Vagina (tissue), 2 donors: ENCODE measurements at regions not wholly inside any gene's neighbourhood (a gene's known extent, or its start where the extent isn't known, plus 50 kb on each side); places are given as distances from the start of the nearest gene placed in this dataset.

Experiments
- DNase-seq, 2 donors: peaks; one replicate each; pipeline ENCODE4 v3.0.0-alpha.2; 2017; ENCODE audit errors: extremely low spot score in 2 of 2
- H3K27ac ChIP-seq: fragments of 200-600 bp; sonication (generic); one replicate; pipeline ENCODE4 v1.5.1; 2019
- H3K27me3 ChIP-seq: fragments of 200-600 bp; sonication (generic); one replicate; pipeline ENCODE4 v1.5.1; 2019
- H3K36me3 ChIP-seq, 2 donors: fragments of 200-600 bp; sonication (generic); one replicate each; pipeline ENCODE4 v1.5.1; 2017 to 2019
- H3K4me1 ChIP-seq: fragments of 200-600 bp; sonication (generic); one replicate; pipeline ENCODE4 v1.5.1; 2019
- H3K4me3 ChIP-seq, 2 donors: fragments of 200-600 bp; sonication (generic); 1 replicate in 1 of 2; 2 replicates in 1 of 2; pipeline ENCODE4 v1.5.1; 2016 to 2019
- H3K9me3 ChIP-seq: fragments of 200-600 bp; sonication (generic); one replicate; pipeline ENCODE4 v1.5.1; 2019
- POLR2A ChIP-seq, 2 donors: fragments of 450-650 bp; IDR thresholded peaks; one replicate each; pipeline ENCODE4 v1.6.1; 2017; ENCODE audit warnings: antibody characterized with exemption in 2 of 2, mild to moderate bottlenecking in 2 of 2, moderate library complexity in 2 of 2
- POLR2AphosphoS5 ChIP-seq, 2 donors: sonication (generic); formaldehyde crosslinking; IDR thresholded peaks; one replicate each; pipeline ENCODE4 v1.9.0; 2017; ENCODE audit warnings: antibody characterized with exemption in 2 of 2, mild to moderate bottlenecking in 2 of 2, low read depth in 1 of 2; ENCODE audit not compliant: insufficient read depth in 1 of 2
- intact Hi-C: fragments of 100-400 bp; cut with DNase I; formaldehyde crosslinking; loops from one replicate; pipeline ENCODE4 v1.15.1; 2023
- TF ChIP-seq, protein P1 (sequence below), 3 experiments: fragments of 450-650 bp in 2 of 3; fragments of 200-600 bp in 1 of 3; sonication (generic) in 1 of 3; IDR thresholded peaks; one replicate each; pipeline ENCODE4 v1.5.1; 2017 to 2019; ENCODE audit warnings: antibody characterized with exemption in 3 of 3, mild to moderate bottlenecking in 2 of 3, moderate library complexity in 2 of 3

- DNase-seq, result no peak
- H3K27ac ChIP-seq, result no peak overlapping the region
- no peaks in the 10 kb centered on the region for H3K27me3 ChIP-seq
- no peak for TF ChIP-seq POLR2AphosphoS5 (IDR thresholded peaks at IDR 0.05; ENCODE audit: insufficient read depth in 1 of 2, low read depth in 1 of 2)
- no peak for TF ChIP-seq POLR2A (IDR thresholded peaks at IDR 0.05)
- TF ChIP-seq, protein P1, sequence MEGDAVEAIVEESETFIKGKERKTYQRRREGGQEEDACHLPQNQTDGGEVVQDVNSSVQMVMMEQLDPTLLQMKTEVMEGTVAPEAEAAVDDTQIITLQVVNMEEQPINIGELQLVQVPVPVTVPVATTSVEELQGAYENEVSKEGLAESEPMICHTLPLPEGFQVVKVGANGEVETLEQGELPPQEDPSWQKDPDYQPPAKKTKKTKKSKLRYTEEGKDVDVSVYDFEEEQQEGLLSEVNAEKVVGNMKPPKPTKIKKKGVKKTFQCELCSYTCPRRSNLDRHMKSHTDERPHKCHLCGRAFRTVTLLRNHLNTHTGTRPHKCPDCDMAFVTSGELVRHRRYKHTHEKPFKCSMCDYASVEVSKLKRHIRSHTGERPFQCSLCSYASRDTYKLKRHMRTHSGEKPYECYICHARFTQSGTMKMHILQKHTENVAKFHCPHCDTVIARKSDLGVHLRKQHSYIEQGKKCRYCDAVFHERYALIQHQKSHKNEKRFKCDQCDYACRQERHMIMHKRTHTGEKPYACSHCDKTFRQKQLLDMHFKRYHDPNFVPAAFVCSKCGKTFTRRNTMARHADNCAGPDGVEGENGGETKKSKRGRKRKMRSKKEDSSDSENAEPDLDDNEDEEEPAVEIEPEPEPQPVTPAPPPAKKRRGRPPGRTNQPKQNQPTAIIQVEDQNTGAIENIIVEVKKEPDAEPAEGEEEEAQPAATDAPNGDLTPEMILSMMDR (IDR thresholded peaks at IDR 0.05), result no peak
- no peaks in the 10 kb centered on the region for H3K36me3 ChIP-seq
- no peak overlapping the region for H3K4me3 ChIP-seq
- H3K9me3 ChIP-seq, result no peaks in the 10 kb centered on the region
- H3K4me1 ChIP-seq, result no peaks in the 10 kb centered on the region
- intact Hi-C loops, result no loop called here
Observed at GRCh38 chr10:131842351-131843088, 58.3 kb upstream of the PPP2R2D start.

DNA sequence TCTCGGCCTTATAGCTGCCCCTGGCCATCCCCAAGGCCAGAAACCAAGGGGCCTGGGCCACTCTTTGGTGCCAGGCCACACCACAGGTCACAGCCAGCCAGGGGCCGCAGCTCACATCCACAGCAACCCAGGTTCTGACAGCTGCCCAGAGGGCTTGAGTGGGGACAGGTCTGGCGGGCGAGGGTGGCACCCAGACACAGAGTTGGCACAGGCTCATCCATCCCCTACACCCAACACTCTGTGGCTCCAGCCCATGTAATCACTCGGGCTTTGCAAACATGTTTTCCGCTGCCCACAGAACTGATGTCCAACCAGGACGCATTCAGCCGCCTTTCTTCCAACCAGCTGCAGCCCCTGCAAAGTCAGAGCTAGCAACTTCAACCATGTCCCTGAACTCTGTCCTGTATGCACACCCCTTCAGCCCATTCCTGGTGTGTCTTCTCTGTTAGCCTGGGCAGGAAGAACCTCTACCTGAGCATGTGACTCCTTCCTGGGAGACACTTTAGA lies 57.7 kb upstream of the PPP2R2D start:
- intact Hi-C loops, result no loop called here
- no peak overlapping the region for H3K4me3 ChIP-seq
- H3K27me3 ChIP-seq, result no peaks in the 10 kb centered on the region
- H3K9me3 ChIP-seq, result no peaks in the 10 kb centered on the region
- TF ChIP-seq, protein P1 (IDR thresholded peaks at IDR 0.05), result no peak
- no peak for TF ChIP-seq POLR2A (IDR thresholded peaks at IDR 0.05)
- no peak for TF ChIP-seq POLR2AphosphoS5 (IDR thresholded peaks at IDR 0.05; ENCODE audit: insufficient read depth in 1 of 2, low read depth in 1 of 2)
- no peaks in the 10 kb centered on the region for H3K4me1 ChIP-seq
- no peak overlapping the region for H3K27ac ChIP-seq
- no peak for DNase-seq
- no peaks in the 10 kb centered on the region for H3K36me3 ChIP-seq

- no peak for DNase-seq
- no peak overlapping the region for H3K27ac ChIP-seq
- no peaks in the 10 kb centered on the region for H3K27me3 ChIP-seq
- no peaks in the 10 kb centered on the region for H3K9me3 ChIP-seq
- no peak overlapping the region for H3K4me3 ChIP-seq
- intact Hi-C loops, result no loop called here
- TF ChIP-seq POLR2A (IDR thresholded peaks at IDR 0.05) (no peak), POLR2AphosphoS5 (IDR thresholded peaks at IDR 0.05; ENCODE audit: insufficient read depth in 1 of 2, low read depth in 1 of 2) (no peak)
- TF ChIP-seq, protein P1 (IDR thresholded peaks at IDR 0.05), result no peak
- H3K36me3 ChIP-seq, result no peaks in the 10 kb centered on the region
- H3K4me1 ChIP-seq, result no peaks in the 10 kb centered on the region
Observed at GRCh38 chr10:131843881-131844284, 56.9 kb upstream of the PPP2R2D start.

DNA sequence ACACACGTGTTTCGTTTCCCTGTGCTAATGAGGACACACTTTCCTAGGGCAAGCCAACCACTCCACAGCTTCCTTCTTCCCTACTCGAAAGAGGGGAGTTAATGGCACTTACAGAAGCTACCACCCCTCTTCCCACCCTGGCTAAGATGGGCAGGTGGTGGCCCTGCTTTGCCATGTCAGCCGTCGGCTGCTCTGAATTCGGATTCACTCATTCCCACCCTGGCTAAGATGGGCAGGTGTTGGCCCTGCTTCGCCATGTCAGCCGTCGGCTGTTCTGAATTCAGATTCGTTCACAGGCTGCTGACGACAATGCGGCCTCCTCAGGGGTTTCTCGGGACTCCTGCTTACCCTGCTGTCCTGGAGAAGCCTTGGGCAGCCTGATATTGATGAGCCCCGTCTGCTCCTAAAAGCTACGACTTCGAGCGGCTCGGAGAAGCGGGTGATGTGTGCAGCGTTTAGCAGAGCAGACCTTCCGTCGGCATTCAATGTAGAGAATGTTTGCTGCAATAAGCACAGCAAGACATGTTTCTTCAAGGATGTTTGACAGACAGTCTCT lies 56.2 kb upstream of the PPP2R2D start:
- Histone ChIP-seq H3K4me1 (no peaks in the 10 kb centered on the region), H3K27ac (no peak overlapping the region), H3K36me3 (no peaks in the 10 kb centered on the region), H3K4me3 (no peak overlapping the region), H3K9me3 (no peaks in the 10 kb centered on the region), H3K27me3 (no peaks in the 10 kb centered on the region)
- no peak for DNase-seq
- intact Hi-C loops, result no loop called here
- TF ChIP-seq, protein P1 (IDR thresholded peaks at IDR 0.05), result no peak
- TF ChIP-seq POLR2AphosphoS5 (IDR thresholded peaks at IDR 0.05; ENCODE audit: insufficient read depth in 1 of 2, low read depth in 1 of 2), result no peak
- TF ChIP-seq POLR2A (IDR thresholded peaks at IDR 0.05), result no peak
